ENCODE measurements at regions not wholly inside any gene's neighbourhood (a gene's known extent, or its start where the extent isn't known, plus 50 kb on each side); places are given as distances from the start of the nearest gene placed in this dataset.

GRCh38 chr14:29273513-29273912, 506.9 kb downstream of the FOXG1 start:
- Histone ChIP-seq H3K4ac (ENCODE audit: low read depth, low read length) (no peak overlapping the region), H3K27me3 (ENCODE audit: insufficient read depth, low read length) (no peaks in the 10 kb centered on the region), H4K5ac (ENCODE audit: insufficient read length, low read depth, low read length) (no peak overlapping the region), H3T11ph (ENCODE audit: low read length) (no peak overlapping the region), H3K56ac (ENCODE audit: insufficient read length, low read depth, low read length) (no peak overlapping the region), H3K23ac (ENCODE audit: insufficient read length, low read depth, low read length) (no peak overlapping the region), H4K20me1 (ENCODE audit: control insufficient read depth, insufficient read depth, insufficient read length) (no peaks in the 10 kb centered on the region), H2BK120ac (ENCODE audit: low read depth, low read length, poor library complexity, severe bottlenecking) (no peak overlapping the region), H3K4me1 (ENCODE audit: insufficient read depth, low read length) (no peaks in the 10 kb centered on the region), H3K79me1 (ENCODE audit: insufficient read depth, low read depth, low read length, poor library complexity, severe bottlenecking) (no peaks in the 10 kb centered on the region), H3K18ac (ENCODE audit: insufficient read length, low read depth, low read length) (no peak overlapping the region), H3K23me2 (ENCODE audit: insufficient read length, low read depth, low read length, poor library complexity, severe bottlenecking) (no peaks in the 10 kb centered on the region), H3K9me3 (ENCODE audit: control insufficient read depth, low read depth, low read length) (no peaks in the 10 kb centered on the region), H2AFZ (ENCODE audit: low read length) (no peak overlapping the region), H2AK5ac (ENCODE audit: insufficient read length, low read length) (no peak overlapping the region), H2BK5ac (ENCODE audit: insufficient read length, low read length) (no peak overlapping the region), H3K4me2 (ENCODE audit: insufficient read depth, insufficient read length, low read length) (no peak overlapping the region), H2BK12ac (ENCODE audit: insufficient read length, low read depth, low read length) (no peak overlapping the region), H4K91ac (ENCODE audit: insufficient read length, low read depth, low read length) (no peak overlapping the region), H4K8ac (replicated peaks; ENCODE audit: insufficient read length, low read depth, low read length) (no peak overlapping the region), H3K27ac (ENCODE audit: insufficient read length, low read depth, low read length) (no peak overlapping the region), H3K9ac (ENCODE audit: extremely low read depth, insufficient read length, low read length) (no peak overlapping the region), H2BK15ac (ENCODE audit: low read depth, low read length) (no peak overlapping the region), H3K14ac (ENCODE audit: insufficient read depth, low read length) (no peak overlapping the region), H2BK20ac (ENCODE audit: low read depth, low read length, poor library complexity, severe bottlenecking) (no peak overlapping the region), H3K79me2 (ENCODE audit: insufficient read depth, low read length) (no peaks in the 10 kb centered on the region)
- no peak for DNase-seq
- no peaks in the 10 kb centered on the region for H3K9me3 Mint-ChIP-seq
- H3K4me1 Mint-ChIP-seq: no peaks in the 10 kb centered on the region
- no CpG with 5 or more reads among the region's 1 CpG for WGBS (ENCODE audit: extremely low coverage, insufficient read length, low lambda C conversion rate)
- H3K27ac Mint-ChIP-seq: no peak overlapping the region
- peaks cover 0 to 10% (median 0%) of the 10 kb centered on the region in 3 experiments; a peak in 1 of 7 replicates for H3K36me3 Mint-ChIP-seq (ENCODE audit: insufficient read depth in 1 of 3, low read depth in 3 of 3)
- TF ChIP-seq, protein P1, sequence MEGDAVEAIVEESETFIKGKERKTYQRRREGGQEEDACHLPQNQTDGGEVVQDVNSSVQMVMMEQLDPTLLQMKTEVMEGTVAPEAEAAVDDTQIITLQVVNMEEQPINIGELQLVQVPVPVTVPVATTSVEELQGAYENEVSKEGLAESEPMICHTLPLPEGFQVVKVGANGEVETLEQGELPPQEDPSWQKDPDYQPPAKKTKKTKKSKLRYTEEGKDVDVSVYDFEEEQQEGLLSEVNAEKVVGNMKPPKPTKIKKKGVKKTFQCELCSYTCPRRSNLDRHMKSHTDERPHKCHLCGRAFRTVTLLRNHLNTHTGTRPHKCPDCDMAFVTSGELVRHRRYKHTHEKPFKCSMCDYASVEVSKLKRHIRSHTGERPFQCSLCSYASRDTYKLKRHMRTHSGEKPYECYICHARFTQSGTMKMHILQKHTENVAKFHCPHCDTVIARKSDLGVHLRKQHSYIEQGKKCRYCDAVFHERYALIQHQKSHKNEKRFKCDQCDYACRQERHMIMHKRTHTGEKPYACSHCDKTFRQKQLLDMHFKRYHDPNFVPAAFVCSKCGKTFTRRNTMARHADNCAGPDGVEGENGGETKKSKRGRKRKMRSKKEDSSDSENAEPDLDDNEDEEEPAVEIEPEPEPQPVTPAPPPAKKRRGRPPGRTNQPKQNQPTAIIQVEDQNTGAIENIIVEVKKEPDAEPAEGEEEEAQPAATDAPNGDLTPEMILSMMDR (conservative IDR thresholded peaks at IDR 0.05): no peak; the same call in 1 of the 3 replicates
- H3K27me3 Mint-ChIP-seq (ENCODE audit: low read depth): no peaks in the 10 kb centered on the region
- no peak overlapping the region for H3K4me3 Mint-ChIP-seq

All from H9 (cell line).